ENCODE measurements at regions not wholly inside any gene's neighbourhood (a gene's known extent, or its start where the extent isn't known, plus 50 kb on each side); places are given as distances from the start of the nearest gene placed in this dataset.

GRCh38 chr5:119876522-119876921, 247.2 kb downstream of the FAM170A start:
- no peak for DNase-seq (ENCODE audit: extremely low spot score, insufficient read length, low read depth)
- FAIRE-seq = no peak

- no peak for FAIRE-seq
Observed at GRCh38 chr5:119878712-119879111, 249.4 kb downstream of the FAM170A start.

GRCh38 chr5:119879446-119879845, 250.1 kb downstream of the FAM170A start:
- no peak for FAIRE-seq

More at GRCh38 chr5:119878712-119879111, 249.4 kb downstream of the FAM170A start:
- DNase-seq (ENCODE audit: extremely low spot score, insufficient read length, low read depth) = no peak

GRCh38 chr5:119895066-119895465, 265.7 kb downstream of the FAM170A start:
- FAIRE-seq (no peak), DNase-seq (ENCODE audit: extremely low spot score, insufficient read length, low read depth) (no peak)

More at GRCh38 chr5:119879446-119879845, 250.1 kb downstream of the FAM170A start:
- no peak for DNase-seq (ENCODE audit: extremely low spot score, insufficient read length, low read depth)

GRCh38 chr5:119896826-119897536, 267.6 kb downstream of the FAM170A start:
- FAIRE-seq = no peak
- no peak for DNase-seq (ENCODE audit: extremely low spot score, insufficient read length, low read depth)

- DNase-seq (ENCODE audit: extremely low spot score, insufficient read length, low read depth) = no peak
- FAIRE-seq = no peak
Observed at GRCh38 chr5:119897537-119898370, 268.4 kb downstream of the FAM170A start.

GRCh38 chr5:119899981-119900380, 270.6 kb downstream of the FAM170A start:
- FAIRE-seq = no peak
- no peak for DNase-seq (ENCODE audit: extremely low spot score, insufficient read length, low read depth)

GRCh38 chr5:119902593-119902992, 273.2 kb downstream of the FAM170A start:
- no peak for FAIRE-seq
- DNase-seq (ENCODE audit: extremely low spot score, insufficient read length, low read depth) = no peak

- no peak for FAIRE-seq
- no peak for DNase-seq (ENCODE audit: extremely low spot score, insufficient read length, low read depth)
Observed at GRCh38 chr5:119913425-119913824, 284.1 kb downstream of the FAM170A start.

GRCh38 chr5:119919279-119919678, 289.9 kb downstream of the FAM170A start:
- DNase-seq (ENCODE audit: extremely low spot score, insufficient read length, low read depth) = no peak
- FAIRE-seq = peak; percentile 46

- DNase-seq (ENCODE audit: extremely low spot score, insufficient read length, low read depth) (no peak), FAIRE-seq (no peak)
Observed at GRCh38 chr5:119926301-119926700, 296.9 kb downstream of the FAM170A start.

- DNase-seq (ENCODE audit: extremely low spot score, insufficient read length, low read depth) = no peak
Observed at GRCh38 chr5:119928974-119929373, 299.6 kb downstream of the FAM170A start.

GRCh38 chr5:119930490-119930889, 301.1 kb downstream of the FAM170A start:
- FAIRE-seq (no peak), DNase-seq (ENCODE audit: extremely low spot score, insufficient read length, low read depth) (no peak)

More at GRCh38 chr5:119928974-119929373, 299.6 kb downstream of the FAM170A start:
- no peak for FAIRE-seq

- DNase-seq (ENCODE audit: extremely low spot score, insufficient read length, low read depth) (no peak), FAIRE-seq (no peak)
Observed at GRCh38 chr5:119943148-119943547, 313.8 kb downstream of the FAM170A start.

- no peak for DNase-seq (ENCODE audit: extremely low spot score, insufficient read length, low read depth)
- no peak for FAIRE-seq
Observed at GRCh38 chr5:119945691-119946090, 316.3 kb downstream of the FAM170A start.

- DNase-seq (ENCODE audit: extremely low spot score, insufficient read length, low read depth) (no peak), FAIRE-seq (no peak)
Observed at GRCh38 chr5:119948162-119948561, 318.8 kb downstream of the FAM170A start.

- no peak for DNase-seq (ENCODE audit: extremely low spot score, insufficient read length, low read depth)
- FAIRE-seq = no peak
Observed at GRCh38 chr5:119949426-119949999, 320.2 kb downstream of the FAM170A start.

GRCh38 chr5:119951330-119951934, 322.1 kb downstream of the FAM170A start:
- FAIRE-seq (no peak), DNase-seq (ENCODE audit: extremely low spot score, insufficient read length, low read depth) (no peak)

- FAIRE-seq = no peak
Observed at GRCh38 chr5:119953474-119953873, 324.1 kb downstream of the FAM170A start.

GRCh38 chr5:119954106-119954505, 324.7 kb downstream of the FAM170A start:
- DNase-seq (ENCODE audit: extremely low spot score, insufficient read length, low read depth) = no peak
- no peak for FAIRE-seq

More at GRCh38 chr5:119953474-119953873, 324.1 kb downstream of the FAM170A start:
- DNase-seq (ENCODE audit: extremely low spot score, insufficient read length, low read depth) = no peak
